H1 (cell line): ENCODE measurements at regions not wholly inside any gene's neighbourhood (a gene's known extent, or its start where the extent isn't known, plus 50 kb on each side); places are given as distances from the start of the nearest gene placed in this dataset.

Source experiments
- E2F6 ChIP-seq: IDR thresholded peaks from 2 replicates; pipeline ENCODE4 v1.6.1; 2012; ENCODE audit warnings: inconsistent platforms
- PHF8 ChIP-seq: fragments of 200-600 bp; sonication (generic); conservative IDR thresholded peaks from 2 replicates; pipeline ENCODE4 v1.7.1; 2012; ENCODE audit warnings: low read depth, mild to moderate bottlenecking, inconsistent platforms, low read length, moderate library complexity
- SIN3A ChIP-seq, 2 experiments: IDR thresholded peaks in 1 of 2; conservative IDR thresholded peaks in 1 of 2; 2 replicates each; pipeline ENCODE4 v1.6.1; 2011 to 2012; ENCODE audit warnings: low read length in 2 of 2, improper control_type of control experiment in 1 of 2, low read depth in 1 of 2, mild to moderate bottlenecking in 1 of 2
- SIX5 ChIP-seq: IDR thresholded peaks from 2 replicates; pipeline ENCODE4 v1.6.1; 2011; ENCODE audit warnings: mild to moderate bottlenecking, low read depth, low read length
- TF ChIP-seq, protein P1 (sequence below), 3 experiments: IDR thresholded peaks; 1 replicate in 2 of 3; 2 replicates in 1 of 3; pipeline versions ENCODE4 v1.5.1 to v1.6.1; 2011; ENCODE audit warnings: low read length in 3 of 3, mild to moderate bottlenecking in 3 of 3, inconsistent platforms in 2 of 3, low read depth in 1 of 3, moderate library complexity in 1 of 3; ENCODE audit not compliant: insufficient read depth in 1 of 3; ENCODE audit errors: control extremely low read depth in 1 of 3

DNA sequence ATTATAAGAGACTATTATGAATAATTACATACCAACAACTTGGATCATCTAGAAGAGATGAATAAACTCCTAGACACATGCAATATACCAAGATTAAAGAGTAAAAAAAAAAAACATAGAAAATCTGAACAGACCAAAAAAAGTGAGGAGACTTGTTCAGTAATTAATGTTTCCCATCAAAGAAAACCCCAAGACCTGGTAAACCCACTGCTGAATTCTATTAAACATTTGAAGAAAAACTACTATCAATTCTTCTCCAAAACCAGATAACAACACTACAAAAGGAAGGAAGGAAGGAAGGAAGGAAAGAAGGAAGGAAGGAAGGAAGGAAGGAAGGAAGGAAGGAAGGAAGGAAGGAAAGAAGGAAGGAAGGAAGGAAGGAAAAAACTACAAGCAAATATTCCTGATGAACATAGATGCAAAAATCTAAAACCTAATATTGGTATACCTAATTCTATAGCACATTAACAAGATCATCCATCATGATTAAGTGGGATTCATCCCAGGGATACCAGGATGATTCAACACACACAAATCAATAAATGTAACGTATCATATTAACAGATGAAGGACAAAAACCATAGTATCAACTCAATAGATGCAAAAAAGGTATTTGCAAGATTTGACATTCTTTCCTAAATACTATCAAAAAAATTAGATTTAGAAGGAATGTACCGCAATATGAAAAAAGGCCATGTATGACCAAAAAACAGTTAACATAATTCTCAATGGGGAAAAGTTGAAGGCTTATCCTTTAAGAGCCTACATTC, 445.5 kb downstream of the KCNH5 start (continued):
- TF ChIP-seq, protein P1, sequence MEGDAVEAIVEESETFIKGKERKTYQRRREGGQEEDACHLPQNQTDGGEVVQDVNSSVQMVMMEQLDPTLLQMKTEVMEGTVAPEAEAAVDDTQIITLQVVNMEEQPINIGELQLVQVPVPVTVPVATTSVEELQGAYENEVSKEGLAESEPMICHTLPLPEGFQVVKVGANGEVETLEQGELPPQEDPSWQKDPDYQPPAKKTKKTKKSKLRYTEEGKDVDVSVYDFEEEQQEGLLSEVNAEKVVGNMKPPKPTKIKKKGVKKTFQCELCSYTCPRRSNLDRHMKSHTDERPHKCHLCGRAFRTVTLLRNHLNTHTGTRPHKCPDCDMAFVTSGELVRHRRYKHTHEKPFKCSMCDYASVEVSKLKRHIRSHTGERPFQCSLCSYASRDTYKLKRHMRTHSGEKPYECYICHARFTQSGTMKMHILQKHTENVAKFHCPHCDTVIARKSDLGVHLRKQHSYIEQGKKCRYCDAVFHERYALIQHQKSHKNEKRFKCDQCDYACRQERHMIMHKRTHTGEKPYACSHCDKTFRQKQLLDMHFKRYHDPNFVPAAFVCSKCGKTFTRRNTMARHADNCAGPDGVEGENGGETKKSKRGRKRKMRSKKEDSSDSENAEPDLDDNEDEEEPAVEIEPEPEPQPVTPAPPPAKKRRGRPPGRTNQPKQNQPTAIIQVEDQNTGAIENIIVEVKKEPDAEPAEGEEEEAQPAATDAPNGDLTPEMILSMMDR (IDR thresholded peaks at IDR 0.05; ENCODE audit: control extremely low read depth in 1 of 3, insufficient read depth in 1 of 3, low read depth in 1 of 3, low read length in 3 of 3): no peak
- TF ChIP-seq SIN3A (conservative IDR thresholded peaks at IDR 0.05 in 1 of 2, IDR thresholded peaks at IDR 0.05 in 1 of 2; ENCODE audit: low read depth in 1 of 2, low read length in 2 of 2) (no peak), SIX5 (no peak), PHF8 (no peak), E2F6 (no peak)
